ENCODE measurements at regions not wholly inside any gene's neighbourhood (a gene's known extent, or its start where the extent isn't known, plus 50 kb on each side); places are given as distances from the start of the nearest gene placed in this dataset.

DNA sequence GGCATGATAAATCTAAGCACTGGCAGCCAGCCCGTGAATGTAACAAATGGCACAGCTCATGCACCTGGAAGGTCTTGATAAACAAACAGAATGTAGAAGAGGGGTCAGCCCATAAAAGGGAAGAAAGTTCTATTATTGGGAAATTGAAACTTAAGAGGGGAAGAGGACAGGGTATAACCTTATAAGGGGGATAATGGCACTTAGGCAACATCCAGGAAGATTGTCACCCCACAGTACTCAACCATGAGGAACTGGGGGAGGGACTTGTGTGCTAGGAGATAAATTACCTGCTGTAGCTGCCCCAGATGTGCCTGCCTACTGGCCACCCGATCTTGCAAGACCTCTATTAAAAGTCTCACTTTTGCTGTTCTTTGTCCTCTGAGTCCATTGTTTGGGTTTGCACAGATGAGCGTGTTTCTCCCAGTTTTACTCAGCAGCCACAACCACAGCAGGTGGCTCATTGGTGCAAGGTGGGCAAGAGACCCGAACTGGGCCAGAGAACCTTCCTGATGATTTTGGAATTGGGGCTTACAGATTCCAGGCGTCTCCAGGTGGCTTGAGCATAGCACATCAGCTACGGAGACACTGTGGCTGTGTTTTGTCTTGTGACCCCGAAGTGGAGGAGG lies 79.0 kb upstream of the TAF1B start:
- no peak overlapping the region for H3K4me3 ChIP-seq (ENCODE audit: low read length)

DNA sequence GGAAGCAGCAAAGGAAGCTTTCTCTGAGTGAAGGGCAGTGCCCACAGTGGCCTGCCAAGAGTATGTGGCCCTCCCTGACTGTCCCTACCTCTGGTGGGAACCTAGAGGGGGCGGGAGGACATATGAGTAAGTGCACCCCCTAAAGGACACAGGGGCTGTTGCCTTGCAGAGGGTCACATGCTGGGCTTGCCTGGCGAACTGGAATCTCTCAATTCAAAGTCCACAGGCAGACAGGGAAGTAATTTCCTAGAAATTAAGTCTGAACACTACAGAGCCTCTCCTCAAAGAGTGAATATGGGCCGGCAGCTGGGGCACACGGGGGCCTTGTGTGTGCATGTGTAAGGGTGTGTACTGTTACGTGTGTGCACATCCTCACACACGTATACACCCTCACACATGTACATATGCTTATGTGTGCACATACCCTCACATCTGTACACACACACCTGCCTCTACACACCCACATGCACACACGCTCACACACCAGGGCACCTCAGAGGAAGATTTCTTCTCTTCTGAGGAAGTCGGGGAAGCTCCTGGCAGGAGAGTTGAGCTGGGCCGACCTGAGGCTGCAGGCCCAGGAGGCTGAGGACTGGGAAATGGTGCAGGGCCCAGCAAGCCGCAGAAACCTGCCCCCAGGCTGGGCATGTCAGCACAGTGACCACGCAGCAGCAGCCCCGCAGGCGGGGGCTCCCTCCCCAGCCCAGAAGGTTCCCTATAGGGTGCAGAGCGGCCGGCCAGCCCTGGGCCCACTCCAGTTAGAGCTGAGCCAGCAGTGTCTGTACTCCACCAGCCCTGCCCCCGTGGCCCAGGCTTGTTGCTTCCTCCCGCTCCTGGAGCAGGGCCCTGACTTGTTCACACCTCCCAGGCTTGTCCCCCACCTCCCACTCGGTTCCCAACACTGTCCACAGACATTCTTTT lies 77.4 kb upstream of the TAF1B start:
- no peak for TF ChIP-seq ZNF274 (IDR thresholded peaks at IDR 0.05; ENCODE audit: low read depth, low read length)
- no peak overlapping the region for H3K4me3 ChIP-seq (ENCODE audit: low read length)

More for the DNA sequence above, 79.0 kb upstream of the TAF1B start:
- no peak for TF ChIP-seq ZNF274 (IDR thresholded peaks at IDR 0.05; ENCODE audit: low read depth, low read length)

DNA sequence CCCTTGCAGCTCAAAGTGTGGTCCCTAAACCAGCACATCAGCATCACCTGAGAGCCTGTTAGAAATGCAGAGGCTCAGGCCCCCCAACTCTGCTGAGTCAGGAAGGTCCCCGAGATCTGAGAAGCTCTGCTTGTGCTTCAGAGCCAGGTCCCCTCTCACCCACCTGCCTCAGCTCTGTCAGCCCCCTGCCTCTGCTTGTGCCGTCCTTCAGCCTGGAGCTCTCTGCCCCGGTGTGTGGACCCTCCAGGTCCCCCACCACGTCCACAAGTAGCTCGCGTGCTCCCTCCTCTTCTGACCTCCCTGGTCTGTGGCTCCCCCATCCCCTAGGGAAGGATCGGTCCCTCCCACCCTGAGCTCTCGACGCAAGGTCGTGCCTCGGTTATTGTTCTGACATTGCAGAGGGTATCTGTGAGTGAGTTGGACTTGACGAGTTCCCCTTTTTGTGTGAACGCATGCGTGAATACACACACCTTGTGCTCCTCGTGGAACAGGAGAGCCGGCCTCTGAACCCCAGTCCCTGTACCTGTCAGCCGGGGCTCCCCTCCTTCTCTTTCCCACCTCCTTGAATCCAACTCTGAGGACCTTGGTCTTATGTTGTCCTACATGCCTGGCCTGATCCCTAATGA lies 75.5 kb upstream of the TAF1B start:
- no peak overlapping the region for H3K4me3 ChIP-seq (ENCODE audit: low read length)

DNA sequence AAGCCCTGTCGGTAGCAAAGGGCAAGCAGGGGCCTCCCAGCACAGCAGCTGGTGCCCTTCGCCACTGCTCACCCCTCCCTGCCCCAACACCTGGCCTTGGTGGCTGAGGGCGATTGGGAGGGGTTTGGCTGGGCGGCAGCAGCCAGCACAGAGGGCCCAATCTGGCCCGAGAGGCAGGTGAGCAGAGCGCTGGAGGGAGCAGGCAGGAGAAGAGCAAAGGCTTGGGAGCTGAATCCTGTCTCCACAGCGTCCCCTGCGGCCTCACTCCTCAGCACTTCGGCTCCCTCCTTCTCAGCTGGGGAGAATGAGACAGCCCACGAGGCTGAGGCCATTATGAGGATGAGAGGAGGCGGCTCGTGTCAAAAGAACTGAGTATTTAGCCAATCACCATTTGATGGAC lies 74.9 kb upstream of the TAF1B start:
- no peak for TF ChIP-seq ZNF274 (IDR thresholded peaks at IDR 0.05; ENCODE audit: low read depth, low read length)
- no peak overlapping the region for H3K4me3 ChIP-seq (ENCODE audit: low read length)

More for the DNA sequence above, 75.5 kb upstream of the TAF1B start:
- no peak for TF ChIP-seq ZNF274 (IDR thresholded peaks at IDR 0.05; ENCODE audit: low read depth, low read length)

DNA sequence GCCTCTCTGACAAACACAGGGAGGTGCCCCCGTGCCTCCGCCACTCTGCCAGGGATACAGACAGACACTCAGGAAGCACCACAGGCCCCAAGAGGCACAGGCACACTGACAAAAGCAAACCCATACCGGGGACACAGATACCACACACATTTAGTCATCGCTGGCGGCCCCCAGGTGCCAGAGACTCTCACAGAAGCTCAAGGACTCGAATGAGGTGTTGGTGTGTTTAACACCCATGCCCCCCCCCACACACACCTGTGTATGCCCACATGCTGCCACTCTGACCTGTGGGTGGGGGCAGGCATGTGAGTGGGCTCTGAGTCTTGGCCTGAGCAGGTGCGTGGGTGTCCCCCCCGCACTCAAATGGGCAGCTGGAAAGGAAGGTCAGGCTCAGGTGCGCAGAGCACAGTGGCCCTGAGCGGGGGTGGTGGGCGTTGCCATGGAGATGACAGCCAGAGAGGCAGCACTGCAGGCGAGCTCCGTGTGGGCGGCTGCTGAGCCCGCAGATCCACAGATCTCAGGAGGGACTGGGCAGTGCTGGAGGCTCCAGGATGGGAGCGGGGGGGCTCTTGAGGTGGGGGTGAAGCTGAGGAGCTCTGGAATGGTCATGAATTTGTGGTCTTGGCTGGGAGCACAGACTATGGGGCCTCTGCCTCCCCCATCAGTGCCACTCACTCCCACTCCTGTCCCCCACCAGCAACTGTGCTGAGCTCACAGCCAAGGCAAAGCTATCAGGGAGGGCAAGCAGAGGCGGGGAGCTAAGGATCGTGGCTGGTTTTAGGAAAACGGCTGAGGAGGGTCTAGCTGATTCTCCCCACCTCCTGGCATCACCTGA lies 73.9 kb upstream of the TAF1B start:
- H3K4me3 ChIP-seq (ENCODE audit: low read length), result no peak overlapping the region
- no peak for TF ChIP-seq ZNF274 (IDR thresholded peaks at IDR 0.05; ENCODE audit: low read depth, low read length)

DNA sequence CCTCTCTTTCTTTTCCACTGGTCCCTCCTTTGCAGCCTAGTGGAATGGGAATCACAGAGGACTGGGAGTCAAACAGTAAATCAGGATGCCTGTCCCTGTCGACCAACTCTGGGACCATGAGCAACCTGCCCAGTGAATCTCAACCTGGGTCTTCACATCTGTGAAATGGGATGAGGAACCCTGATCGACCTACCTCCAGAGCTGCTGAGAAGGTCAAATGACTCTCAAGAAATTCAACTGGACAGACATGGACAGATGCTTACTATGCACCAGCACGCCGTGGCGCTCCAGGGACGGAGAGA lies 73.3 kb upstream of the TAF1B start:
- no peak for TF ChIP-seq ZNF274 (IDR thresholded peaks at IDR 0.05; ENCODE audit: low read depth, low read length)
- H3K4me3 ChIP-seq (ENCODE audit: low read length), result no peak overlapping the region

DNA sequence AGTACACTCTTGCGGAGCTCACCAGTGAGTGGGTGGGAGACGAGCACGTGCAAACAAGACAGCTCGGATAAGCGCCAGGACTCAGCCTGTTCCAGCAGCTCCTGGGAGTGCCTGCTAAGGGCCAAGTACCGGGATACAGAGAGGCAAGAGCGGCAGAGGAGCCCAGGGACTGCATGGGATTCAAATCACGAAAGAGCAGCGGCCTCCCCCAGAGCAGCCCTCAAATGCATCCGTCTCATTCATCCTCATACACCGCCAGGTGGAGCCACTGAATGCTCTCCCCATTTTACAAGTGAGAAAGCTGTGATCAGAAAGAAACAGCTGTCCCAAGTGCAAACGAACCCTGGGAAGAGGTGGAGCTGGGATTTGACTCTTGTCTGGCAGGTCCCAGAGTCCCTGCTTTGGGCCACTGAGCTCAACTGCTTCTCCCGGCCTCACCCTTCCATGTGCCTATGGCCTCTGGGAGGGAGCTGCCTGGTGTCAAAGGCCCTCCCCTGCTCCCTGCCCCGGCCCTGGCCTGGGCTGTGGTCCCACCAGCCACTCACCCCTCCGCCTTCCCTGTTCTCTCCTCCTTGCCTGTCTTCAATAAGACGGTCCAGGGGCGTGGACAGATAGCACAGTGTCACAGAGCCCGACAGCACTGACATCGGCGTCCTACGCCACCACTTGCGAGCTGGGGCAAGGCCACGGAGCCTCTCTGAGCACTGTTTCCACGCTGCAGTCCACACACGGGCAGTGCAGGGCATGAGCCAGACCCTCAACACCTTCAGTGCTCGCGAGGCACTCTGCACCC lies 72.8 kb upstream of the TAF1B start:
- TF ChIP-seq ZNF274 (IDR thresholded peaks at IDR 0.05; ENCODE audit: low read depth, low read length), result no peak
- no peak overlapping the region for H3K4me3 ChIP-seq (ENCODE audit: low read length)

DNA sequence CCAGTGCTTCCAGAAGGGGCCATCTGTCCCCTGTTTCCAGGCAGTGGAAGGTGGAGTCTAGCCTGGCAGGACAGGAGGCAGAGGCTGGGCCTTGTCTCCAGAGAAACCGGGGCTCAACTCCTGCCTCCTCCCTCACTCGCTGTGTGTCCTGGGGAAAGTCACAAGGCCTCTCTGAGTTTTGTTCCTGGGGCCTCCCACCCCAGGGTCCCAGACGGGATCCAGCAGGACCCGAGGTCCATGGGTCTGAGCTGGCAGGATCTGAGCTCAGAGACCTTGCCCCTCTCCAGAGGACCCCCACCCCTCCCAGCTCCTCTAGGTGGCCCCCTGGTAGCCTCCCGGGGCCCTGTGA lies 72.2 kb upstream of the TAF1B start:
- TF ChIP-seq ZNF274 (IDR thresholded peaks at IDR 0.05; ENCODE audit: low read depth, low read length), result no peak
- no peak overlapping the region for H3K4me3 ChIP-seq (ENCODE audit: low read length)

DNA sequence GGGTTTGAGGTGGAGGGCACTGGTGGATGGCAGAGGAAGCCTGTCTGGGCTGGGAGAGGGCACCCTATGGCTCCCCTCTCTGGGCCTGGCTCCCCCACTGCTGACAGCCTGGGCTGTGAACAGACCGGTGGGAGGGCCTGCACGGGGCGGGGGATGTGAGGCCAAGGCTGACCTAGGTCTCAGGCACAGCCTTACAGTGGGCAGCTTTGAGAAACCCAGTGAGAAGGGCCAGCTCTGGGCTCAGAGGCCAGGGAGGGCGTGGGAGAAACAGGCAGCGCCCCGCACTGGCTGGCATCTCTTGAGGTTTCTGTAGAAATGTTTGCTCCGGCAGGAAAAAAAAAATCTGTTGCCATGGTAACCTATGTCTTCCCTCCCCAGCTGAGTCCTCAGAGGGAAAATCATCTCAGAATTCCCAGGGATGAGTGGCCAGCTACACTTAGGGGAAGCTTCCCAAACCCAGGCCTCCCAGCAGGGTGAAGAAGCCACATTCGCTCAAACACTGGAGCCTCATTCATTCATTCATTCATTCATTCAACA lies 71.7 kb upstream of the TAF1B start:
- no peak for TF ChIP-seq ZNF274 (IDR thresholded peaks at IDR 0.05; ENCODE audit: low read depth, low read length)
- H3K4me3 ChIP-seq (ENCODE audit: low read length), result no peak overlapping the region

DNA sequence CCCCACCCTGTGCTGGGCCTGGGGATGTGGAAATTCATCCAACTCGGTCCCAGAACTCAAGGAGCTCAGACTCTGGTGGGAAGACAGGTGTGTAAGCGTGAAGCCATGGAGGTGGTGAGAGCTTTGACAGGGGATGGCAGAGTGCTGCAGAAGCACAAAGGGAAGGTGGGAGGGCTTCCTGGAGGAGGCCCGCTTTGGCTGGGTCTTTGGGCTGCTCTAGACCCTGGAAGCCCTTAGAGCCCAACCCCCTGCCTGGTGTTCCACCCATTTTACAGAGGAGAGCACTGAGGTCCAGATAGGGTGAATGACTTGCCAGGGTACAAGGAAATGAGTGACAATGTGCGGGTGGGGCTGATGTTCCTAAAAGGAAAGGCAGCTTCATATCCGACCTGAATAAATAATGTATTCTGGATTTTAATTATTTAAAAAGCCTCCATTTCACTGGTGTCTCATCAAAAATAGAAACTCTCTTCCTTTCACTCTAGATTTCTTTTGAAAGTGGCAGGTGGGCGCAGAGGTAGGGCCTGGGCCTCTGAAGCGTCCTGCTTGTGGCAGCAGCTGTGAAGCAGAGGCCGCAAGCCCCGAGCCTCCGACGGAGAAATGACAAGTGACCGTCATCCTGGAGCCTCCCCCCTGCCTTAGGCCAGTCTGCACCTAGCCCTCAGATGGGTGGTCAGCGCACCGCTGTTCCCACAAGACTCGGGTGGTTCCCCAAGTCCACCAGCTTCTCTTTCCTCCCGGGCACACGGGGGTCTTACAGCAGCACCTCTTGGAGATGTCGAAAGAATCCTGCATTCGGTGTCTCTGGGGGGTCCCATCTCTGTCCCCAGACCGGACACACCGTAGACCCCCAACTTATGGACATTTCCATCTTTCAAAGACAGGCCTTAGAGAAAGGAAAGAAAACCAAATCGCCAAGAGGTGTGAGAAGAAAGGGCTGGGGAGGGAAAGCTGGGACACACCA lies 71.0 kb upstream of the TAF1B start:
- H3K4me3 ChIP-seq (ENCODE audit: low read length), result no peak overlapping the region
- TF ChIP-seq ZNF274 (IDR thresholded peaks at IDR 0.05; ENCODE audit: low read depth, low read length), result no peak

DNA sequence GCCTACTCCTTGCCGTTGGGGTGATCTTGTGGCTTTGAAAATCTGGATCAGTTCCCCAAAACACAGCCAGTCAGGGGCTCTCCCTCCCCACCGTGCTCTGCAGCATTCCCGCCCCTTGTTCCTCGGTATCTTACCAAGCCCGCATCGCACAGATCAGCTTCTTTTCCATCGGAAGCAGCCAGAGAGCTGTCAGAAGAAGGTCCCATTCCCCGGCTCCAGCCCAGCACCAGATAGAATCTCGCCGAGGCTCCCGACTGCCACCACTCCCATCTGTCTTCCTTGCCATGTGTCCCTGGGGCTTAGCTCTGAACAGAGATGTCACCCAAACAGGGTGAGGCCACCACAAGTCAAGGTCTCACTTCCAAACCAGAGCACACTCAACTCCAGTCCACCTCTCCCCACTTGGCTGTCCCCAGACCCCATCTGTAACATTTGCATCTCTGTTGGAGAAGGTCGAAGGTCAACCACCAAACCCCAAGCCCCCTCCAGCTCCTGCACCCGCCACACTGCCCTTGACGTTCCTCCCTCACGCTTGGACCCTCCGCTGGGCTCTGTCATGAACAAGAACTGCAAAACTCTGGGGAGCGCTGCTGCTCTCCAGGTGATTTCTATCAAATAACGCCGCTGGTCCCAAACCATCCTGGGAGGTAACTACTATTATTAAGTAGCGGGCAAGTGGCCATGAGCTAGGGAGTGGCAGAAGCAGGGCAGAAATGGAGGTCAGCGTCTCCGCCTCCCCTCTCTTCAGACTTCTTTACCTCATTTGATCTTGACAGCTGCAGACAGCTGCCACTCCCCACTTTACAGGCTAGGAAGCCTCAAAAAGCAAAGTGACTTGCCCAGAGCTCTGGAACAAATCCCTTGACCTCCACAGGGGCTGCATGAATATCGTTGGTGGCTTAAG lies 70.0 kb upstream of the TAF1B start:
- TF ChIP-seq ZNF274 (IDR thresholded peaks at IDR 0.05; ENCODE audit: low read depth, low read length), result no peak
- no peak overlapping the region for H3K4me3 ChIP-seq (ENCODE audit: low read length)
